IgD-negative memory B cell (primary cell): ENCODE measurements at regions not wholly inside any gene's neighbourhood (a gene's known extent, or its start where the extent isn't known, plus 50 kb on each side); places are given as distances from the start of the nearest gene placed in this dataset.

ENCODE experiments used
- H3K27ac Mint-ChIP-seq, 3 donors: one replicate each; pipeline ENCODE4 v1.8.0; 2020 to 2022; ENCODE audit warnings: mild to moderate bottlenecking in 3 of 3, mixed read lengths in 3 of 3, moderate library complexity in 1 of 3
- H3K27me3 Mint-ChIP-seq: one replicate; pipeline ENCODE4 v1.8.0; 2021; ENCODE audit warnings: mixed read lengths
- H3K36me3 Mint-ChIP-seq: one replicate; pipeline ENCODE4 v1.8.0; 2020; ENCODE audit warnings: mild to moderate bottlenecking, mixed read lengths
- H3K4me1 Mint-ChIP-seq, 3 donors: one replicate each; pipeline ENCODE4 v1.8.0; 2020 to 2022; ENCODE audit warnings: mixed read lengths in 3 of 3, mild to moderate bottlenecking in 1 of 3
- H3K4me3 Mint-ChIP-seq, 4 donors: one replicate each; pipeline ENCODE4 v1.8.0; 2020 to 2022; ENCODE audit warnings: mild to moderate bottlenecking in 4 of 4, mixed read lengths in 4 of 4, moderate library complexity in 3 of 4
- H3K9me3 Mint-ChIP-seq, 3 donors: one replicate each; pipeline ENCODE4 v1.8.0; 2020 to 2021; ENCODE audit warnings: mixed read lengths in 3 of 3, mild to moderate bottlenecking in 1 of 3

DNA sequence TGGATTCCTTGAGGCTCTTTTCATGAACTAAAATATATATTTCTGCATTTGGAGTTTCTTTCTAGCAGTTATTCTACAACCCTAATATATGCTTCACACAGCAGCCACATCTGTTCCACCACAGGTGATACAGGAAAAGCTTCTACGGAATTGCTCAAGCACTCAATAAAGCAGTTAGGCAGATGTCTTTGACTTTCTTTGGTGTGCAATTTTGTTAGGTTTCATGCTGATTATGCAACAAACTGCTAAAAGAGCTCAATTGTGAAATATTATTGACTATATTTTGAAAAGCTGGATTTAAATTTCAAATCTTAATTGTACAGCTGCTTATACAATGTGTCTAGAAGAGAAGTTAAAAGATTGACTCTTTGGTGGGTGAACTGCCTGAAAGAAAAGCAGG is 1055.6 kb upstream of the FBXO33 start:
- Mint-ChIP-seq H3K27ac (no peak overlapping the region), H3K36me3 (no peaks in the 10 kb centered on the region), H3K4me1 (no peaks in the 10 kb centered on the region), H3K27me3 (no peaks in the 10 kb centered on the region), H3K9me3 (peaks cover 2 to 7% (median 5%) of the 10 kb centered on the region in 3 donors), H3K4me3 (no peak overlapping the region)

DNA sequence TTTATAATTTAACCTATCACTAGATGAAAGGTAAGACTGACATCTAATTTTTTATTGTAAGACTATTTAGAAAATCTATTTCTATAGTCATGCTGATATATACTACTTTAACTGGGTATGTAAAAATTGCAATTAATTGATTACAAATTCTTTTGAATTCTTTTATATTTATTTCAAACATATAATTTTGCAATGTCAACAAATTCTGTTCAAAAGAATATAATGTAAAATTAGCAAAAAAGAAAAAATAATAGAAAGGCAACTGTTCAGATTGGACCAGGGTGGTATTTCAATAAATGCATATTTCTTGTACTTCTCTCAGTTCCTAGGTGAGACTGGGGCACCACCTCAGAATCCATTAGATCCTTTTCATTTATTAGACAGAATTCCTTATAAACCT is 1053.5 kb upstream of the FBXO33 start:
- no peaks in the 10 kb centered on the region for H3K4me1 Mint-ChIP-seq
- H3K9me3 Mint-ChIP-seq = peaks cover 0 to 5% (median 4%) of the 10 kb centered on the region in 3 donors
- no peaks in the 10 kb centered on the region for H3K36me3 Mint-ChIP-seq
- no peak overlapping the region for H3K4me3 Mint-ChIP-seq
- H3K27ac Mint-ChIP-seq = no peak overlapping the region
- H3K27me3 Mint-ChIP-seq = no peaks in the 10 kb centered on the region

DNA sequence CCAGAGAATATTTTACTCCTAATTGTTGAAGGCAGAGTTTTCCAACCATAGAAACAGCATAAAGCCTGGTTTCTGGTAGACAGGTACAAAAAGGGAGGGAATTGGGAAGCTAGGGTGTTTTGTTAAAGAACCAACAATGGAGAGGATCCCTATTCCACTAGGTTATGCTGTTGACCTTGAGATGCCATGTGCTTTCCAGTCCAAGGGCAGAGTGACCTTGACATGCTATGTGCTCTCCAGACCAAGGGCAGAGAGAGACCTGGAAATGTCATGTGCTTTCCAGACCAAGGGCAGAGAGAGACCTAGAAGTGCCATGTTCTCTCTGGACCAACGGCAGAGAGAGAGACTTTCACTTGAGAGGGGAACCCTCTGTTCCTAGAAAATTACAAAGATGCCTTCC is 1043.8 kb upstream of the FBXO33 start:
- no peaks in the 10 kb centered on the region for H3K4me1 Mint-ChIP-seq
- peaks cover 3 to 34% (median 10%) of the 10 kb centered on the region in 3 donors for H3K9me3 Mint-ChIP-seq
- no peak overlapping the region for H3K27ac Mint-ChIP-seq
- no peaks in the 10 kb centered on the region for H3K27me3 Mint-ChIP-seq
- H3K36me3 Mint-ChIP-seq = no peaks in the 10 kb centered on the region
- H3K4me3 Mint-ChIP-seq = peak overlapping the region in 1 of 4 donors; percentile 29

DNA sequence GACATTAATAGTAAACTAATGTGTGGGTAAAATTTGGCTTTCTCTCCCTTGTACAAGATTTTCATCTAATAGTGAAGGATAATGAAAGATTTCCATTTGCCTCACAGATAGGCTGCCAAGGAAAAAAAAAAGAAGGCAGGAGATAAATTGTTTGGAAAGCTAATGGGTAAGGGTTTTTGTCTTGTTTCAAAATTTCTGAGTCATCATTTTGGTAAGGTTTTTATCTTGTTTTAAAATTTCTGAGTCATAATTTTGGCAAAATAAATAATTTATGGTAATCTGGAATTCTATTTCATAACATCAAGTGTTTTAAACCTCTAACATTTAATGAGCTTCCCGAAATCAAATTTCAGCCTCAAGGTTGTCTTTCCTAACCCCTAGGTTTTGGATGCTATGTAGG is 1035.7 kb upstream of the FBXO33 start:
- peaks cover 2% of the 10 kb centered on the region for H3K36me3 Mint-ChIP-seq
- H3K27ac Mint-ChIP-seq = no peak overlapping the region
- peaks cover 2 to 22% (median 7%) of the 10 kb centered on the region in 3 donors for H3K9me3 Mint-ChIP-seq

DNA sequence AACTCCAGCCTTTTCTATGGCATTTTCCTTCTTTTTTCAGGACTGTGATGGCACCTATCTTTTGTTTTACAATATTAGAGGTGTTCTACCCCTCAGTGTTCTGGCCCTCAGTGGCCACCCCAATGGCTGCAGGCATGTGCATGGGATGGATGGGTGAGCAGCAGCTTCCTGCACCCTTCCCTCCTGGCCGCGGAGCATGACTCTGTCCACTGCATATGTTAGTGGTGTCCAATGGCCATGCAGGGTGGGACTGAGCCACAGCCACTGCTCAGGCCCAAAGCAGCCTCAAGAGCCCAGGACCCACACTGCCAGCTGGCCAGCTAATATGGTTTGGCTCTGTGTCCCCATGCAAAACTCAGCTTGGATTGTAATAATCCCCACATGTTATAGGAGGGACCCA is 1032.3 kb upstream of the FBXO33 start:
- H3K9me3 Mint-ChIP-seq = peaks cover 0 to 19% (median 4%) of the 10 kb centered on the region in 3 donors
- no peaks in the 10 kb centered on the region for H3K4me1 Mint-ChIP-seq
- no peak overlapping the region for H3K4me3 Mint-ChIP-seq
- H3K27ac Mint-ChIP-seq = no peak overlapping the region
- no peaks in the 10 kb centered on the region for H3K27me3 Mint-ChIP-seq
- peaks cover 2% of the 10 kb centered on the region for H3K36me3 Mint-ChIP-seq

More for the DNA sequence above, 1035.7 kb upstream of the FBXO33 start:
- Mint-ChIP-seq H3K4me1 (no peaks in the 10 kb centered on the region), H3K4me3 (no peak overlapping the region), H3K27me3 (no peaks in the 10 kb centered on the region)

DNA sequence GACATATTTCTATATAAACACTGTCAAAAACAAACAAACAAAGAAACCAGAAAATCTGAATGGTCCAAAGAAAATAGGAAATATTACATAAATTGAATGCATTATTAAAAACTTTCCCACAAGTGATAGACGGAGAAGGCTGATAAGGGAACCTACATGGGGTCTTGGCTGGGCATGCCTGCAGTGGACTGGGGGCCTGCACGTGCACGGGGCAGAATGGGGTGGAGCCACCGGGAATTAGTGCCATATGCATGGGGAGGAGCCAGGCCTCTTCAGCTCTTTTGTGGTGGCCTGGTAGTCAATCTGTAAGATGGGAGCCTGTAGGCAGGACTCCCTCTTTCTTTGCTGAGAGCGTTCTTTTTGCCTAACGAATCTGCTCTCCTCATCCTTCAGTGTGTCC is 1031.7 kb upstream of the FBXO33 start:
- H3K4me1 Mint-ChIP-seq = no peaks in the 10 kb centered on the region
- no peak overlapping the region for H3K4me3 Mint-ChIP-seq
- peaks cover 2% of the 10 kb centered on the region for H3K36me3 Mint-ChIP-seq
- H3K9me3 Mint-ChIP-seq = peaks cover 0 to 19% (median 4%) of the 10 kb centered on the region in 3 donors
- H3K27me3 Mint-ChIP-seq = no peaks in the 10 kb centered on the region
- H3K27ac Mint-ChIP-seq = no peak overlapping the region

DNA sequence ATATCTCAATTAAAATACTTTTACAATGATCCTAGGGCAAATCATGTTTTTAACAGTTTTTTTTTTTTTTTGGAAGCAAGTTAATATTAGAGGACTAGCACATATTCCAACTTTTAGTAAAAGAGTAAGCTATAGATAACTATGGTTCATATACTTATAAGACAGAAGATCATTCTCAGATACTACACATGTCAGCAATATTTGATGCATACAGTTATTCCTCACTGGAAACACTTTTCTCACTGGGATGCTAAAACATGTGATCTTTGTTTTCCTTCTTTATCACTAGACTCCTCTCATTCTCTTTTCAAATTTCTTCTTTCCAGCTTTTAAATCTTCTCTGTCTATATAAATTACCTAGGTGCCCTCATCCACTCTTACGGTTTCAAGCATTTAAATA is 1020.4 kb upstream of the FBXO33 start:
- H3K27ac Mint-ChIP-seq = no peak overlapping the region
- no peaks in the 10 kb centered on the region for H3K4me1 Mint-ChIP-seq
- no peaks in the 10 kb centered on the region for H3K36me3 Mint-ChIP-seq
- H3K27me3 Mint-ChIP-seq = no peaks in the 10 kb centered on the region
- no peak overlapping the region for H3K4me3 Mint-ChIP-seq
- H3K9me3 Mint-ChIP-seq = no peaks in the 10 kb centered on the region

DNA sequence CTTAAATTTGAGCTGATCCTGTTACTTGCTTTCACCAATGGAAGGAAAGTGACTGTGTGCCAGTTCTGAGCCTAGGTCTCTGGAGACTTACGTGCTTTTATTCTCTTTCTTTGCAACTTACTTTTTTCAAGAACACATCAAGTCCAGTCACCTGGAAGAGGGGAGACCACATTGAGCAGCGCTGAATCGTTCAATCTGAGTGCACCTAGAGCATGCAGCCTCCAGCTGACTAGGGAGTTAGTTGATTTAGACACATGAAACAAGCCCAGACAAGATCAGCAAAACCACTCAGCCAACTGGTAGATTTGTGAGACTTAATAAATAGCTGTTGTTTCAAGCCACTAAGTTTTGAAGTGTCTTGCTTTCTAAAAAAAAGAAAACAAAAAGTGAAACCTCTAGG is 1014.8 kb upstream of the FBXO33 start:
- no peaks in the 10 kb centered on the region for H3K36me3 Mint-ChIP-seq
- H3K4me1 Mint-ChIP-seq = no peaks in the 10 kb centered on the region
- H3K4me3 Mint-ChIP-seq = no peak overlapping the region
- no peak overlapping the region for H3K27ac Mint-ChIP-seq
- H3K9me3 Mint-ChIP-seq = peaks cover 0 to 4% (median 2%) of the 10 kb centered on the region in 3 donors
- H3K27me3 Mint-ChIP-seq = no peaks in the 10 kb centered on the region

DNA sequence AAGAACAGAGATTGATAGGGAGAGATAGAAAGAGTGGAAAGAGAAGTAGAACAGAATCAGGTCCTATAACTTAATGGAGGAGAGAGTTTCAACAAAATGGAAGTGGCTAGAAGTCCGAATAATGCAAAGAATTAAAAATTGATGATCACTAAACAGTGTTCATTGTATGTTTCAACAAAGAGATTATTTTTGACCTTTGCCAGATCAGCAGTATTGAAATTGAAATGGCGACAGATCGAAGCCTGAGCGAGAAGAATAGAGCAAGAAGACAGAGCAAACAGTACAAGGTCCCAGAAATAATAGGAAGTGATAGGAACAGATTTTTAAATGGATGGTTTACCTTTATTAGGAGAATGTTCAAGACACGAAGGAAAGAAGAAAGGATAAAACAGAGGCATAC is 1012.8 kb upstream of the FBXO33 start:
- H3K36me3 Mint-ChIP-seq = no peaks in the 10 kb centered on the region
- H3K27ac Mint-ChIP-seq = no peak overlapping the region
- H3K4me3 Mint-ChIP-seq = no peak overlapping the region
- peaks cover 0 to 8% (median 2%) of the 10 kb centered on the region in 3 donors for H3K9me3 Mint-ChIP-seq
- no peaks in the 10 kb centered on the region for H3K27me3 Mint-ChIP-seq
- no peaks in the 10 kb centered on the region for H3K4me1 Mint-ChIP-seq

DNA sequence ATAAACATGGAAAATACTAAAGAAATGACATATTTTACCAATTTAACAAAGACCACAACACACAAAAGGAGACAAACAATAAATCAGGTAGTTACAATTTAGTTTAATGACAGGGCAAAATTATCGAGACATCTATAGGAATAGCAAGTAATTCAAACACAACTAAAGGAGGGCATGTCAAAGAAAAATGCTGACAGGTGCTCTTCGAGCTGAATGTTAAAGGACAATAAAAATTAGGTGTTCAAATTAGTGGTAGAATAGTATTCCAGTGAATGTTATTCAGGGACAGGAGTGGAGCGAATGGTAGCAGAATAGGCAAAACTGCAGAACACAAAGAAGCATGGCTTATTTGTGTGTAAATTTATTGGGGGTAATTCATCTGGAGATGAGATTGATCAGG is 1004.3 kb upstream of the FBXO33 start:
- H3K9me3 Mint-ChIP-seq = peaks cover 0 to 7% (median 1%) of the 10 kb centered on the region in 3 donors
- H3K27ac Mint-ChIP-seq = no peak overlapping the region
- no peak overlapping the region for H3K4me3 Mint-ChIP-seq

DNA sequence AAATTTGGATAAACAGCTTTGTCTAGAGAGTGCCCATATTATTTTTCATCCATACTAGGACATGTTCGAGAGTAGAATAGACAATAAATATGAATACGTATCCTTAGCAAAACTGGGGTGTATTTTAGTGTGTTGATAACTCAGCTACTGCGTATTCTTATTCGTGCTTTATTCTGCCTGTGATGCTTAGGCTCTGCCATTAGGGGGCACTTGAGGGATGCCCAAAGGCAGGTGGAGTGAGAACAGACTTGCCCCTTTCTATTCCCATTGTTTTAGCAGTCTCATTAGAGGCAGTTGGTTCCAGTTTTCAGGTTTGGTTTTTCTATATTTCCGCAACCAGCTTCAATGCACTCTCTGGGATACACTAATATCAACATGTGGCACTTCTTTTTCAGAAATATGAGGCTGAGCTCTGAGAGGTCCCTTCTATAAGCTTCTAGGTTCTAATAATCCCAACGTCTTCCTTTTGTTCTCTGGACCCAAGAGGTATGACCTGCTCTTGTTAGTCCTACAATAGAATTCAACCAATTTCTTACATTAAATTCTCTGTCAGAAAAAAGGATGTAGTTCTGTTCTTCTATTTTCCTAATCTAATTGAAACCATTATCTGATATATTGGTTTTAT is 985.7 kb upstream of the FBXO33 start:
- Mint-ChIP-seq H3K27me3 (no peaks in the 10 kb centered on the region), H3K36me3 (no peaks in the 10 kb centered on the region), H3K27ac (no peak overlapping the region), H3K4me1 (no peaks in the 10 kb centered on the region), H3K4me3 (no peak overlapping the region), H3K9me3 (peaks cover 0 to 3% (median 0%) of the 10 kb centered on the region in 3 donors)

More for the DNA sequence above, 1004.3 kb upstream of the FBXO33 start:
- Mint-ChIP-seq H3K4me1 (no peaks in the 10 kb centered on the region), H3K27me3 (no peaks in the 10 kb centered on the region), H3K36me3 (peaks cover 1% of the 10 kb centered on the region)

DNA sequence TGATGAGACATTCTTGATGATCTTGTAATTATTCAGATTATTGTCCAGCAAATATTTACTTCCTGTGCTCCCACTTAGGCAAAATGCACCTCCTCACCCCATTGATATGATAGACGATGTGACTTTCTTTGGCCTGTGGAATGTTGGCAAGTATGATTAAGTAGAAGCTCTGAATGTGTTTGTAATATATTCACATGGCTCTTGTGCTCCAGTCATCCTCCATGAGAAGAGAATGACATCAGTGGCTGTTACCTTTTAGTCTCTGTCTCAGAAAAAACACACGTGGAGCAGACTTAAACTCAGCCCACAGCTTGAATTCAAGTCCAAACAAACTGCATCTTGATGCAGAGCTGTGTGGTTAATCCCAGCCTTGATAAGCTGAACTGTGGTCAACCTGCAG is 984.3 kb upstream of the FBXO33 start:
- Mint-ChIP-seq H3K4me1 (no peaks in the 10 kb centered on the region), H3K9me3 (peaks cover 0 to 3% (median 0%) of the 10 kb centered on the region in 3 donors), H3K27me3 (no peaks in the 10 kb centered on the region), H3K4me3 (no peak overlapping the region), H3K36me3 (no peaks in the 10 kb centered on the region), H3K27ac (no peak overlapping the region)

DNA sequence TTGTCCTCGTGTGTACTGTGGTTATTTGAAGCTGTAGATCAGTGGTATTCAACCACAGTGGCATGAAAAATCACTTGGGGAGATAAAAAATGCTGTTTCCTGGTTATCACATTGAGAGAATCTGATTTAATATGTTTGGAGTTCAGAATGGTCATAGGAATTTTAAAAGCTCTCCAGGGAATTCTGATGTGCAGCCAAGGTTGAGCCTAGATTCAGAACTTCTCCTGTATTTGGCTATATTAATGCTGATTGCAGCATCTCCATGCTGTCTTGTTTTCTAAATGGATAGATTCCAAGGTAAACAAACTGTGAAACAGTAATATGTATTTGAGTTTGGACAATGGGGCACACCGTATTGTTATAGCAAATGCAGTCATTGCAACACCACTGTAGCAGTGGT is 982.2 kb upstream of the FBXO33 start:
- Mint-ChIP-seq H3K27ac (no peak overlapping the region), H3K27me3 (no peaks in the 10 kb centered on the region), H3K36me3 (no peaks in the 10 kb centered on the region), H3K4me1 (no peaks in the 10 kb centered on the region), H3K4me3 (no peak overlapping the region), H3K9me3 (peaks cover 0 to 3% (median 0%) of the 10 kb centered on the region in 3 donors)

DNA sequence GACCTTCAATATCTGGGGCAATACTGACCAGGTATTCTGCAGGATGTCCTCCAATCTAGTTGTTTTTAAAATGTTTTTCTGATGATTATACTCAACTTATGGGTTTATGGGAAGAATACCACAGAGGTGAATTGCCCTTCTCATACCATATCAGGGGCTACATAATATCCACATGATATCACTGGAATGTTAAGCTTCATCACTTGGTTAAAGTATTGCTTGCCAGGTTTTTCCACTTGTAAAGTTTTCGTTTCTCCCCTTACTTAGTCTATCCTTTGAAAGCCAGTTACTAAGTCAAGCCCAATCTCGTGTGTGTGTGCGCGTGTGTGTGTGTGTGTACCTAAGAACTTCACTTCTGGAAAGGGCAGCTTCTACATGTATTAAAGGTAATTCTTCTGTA is 980.9 kb upstream of the FBXO33 start:
- Mint-ChIP-seq H3K27me3 (no peaks in the 10 kb centered on the region), H3K36me3 (no peaks in the 10 kb centered on the region), H3K27ac (no peak overlapping the region), H3K9me3 (peaks cover 3 to 5% (median 5%) of the 10 kb centered on the region in 3 donors), H3K4me3 (no peak overlapping the region), H3K4me1 (no peaks in the 10 kb centered on the region)

DNA sequence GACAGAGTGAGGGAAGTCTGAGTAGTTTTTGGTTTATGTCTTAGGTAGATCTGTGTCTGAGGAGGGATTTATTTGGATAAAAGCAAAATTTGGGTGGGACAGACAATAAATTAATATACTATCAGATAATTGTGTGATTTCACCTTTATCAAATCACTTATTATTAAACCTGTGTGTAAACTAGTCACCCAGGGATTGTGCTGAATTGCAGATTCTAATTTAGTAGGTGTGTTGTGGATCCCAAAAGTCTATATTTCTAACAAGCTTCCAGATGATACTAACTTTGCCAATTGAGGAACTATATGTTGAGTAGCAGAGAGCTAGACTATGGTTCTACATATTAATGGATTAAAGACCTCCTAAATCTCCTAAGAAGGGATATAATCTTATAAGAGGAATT is 978.5 kb upstream of the FBXO33 start:
- Mint-ChIP-seq H3K4me3 (no peak overlapping the region), H3K36me3 (no peaks in the 10 kb centered on the region), H3K4me1 (no peaks in the 10 kb centered on the region), H3K9me3 (peaks cover 3 to 24% (median 11%) of the 10 kb centered on the region in 3 donors), H3K27me3 (no peaks in the 10 kb centered on the region), H3K27ac (no peak overlapping the region)

DNA sequence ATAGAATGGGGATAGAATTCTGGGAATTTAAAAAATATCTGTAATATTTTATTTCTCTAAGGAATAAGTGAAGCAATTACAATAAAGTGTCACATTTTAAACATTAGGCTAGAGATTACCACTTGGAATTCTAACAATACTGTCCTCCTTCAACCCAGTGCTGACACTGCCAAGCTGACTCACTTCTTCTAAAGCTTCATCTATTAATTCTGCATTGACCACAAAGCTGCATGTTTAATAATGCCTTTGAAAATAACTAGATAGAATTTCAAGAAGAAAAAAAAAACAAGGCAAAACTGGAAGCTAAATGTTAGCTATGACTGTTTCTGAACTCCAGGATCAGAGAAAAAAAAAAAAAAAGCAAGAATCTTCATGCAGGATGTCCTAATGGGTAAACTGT is 970.7 kb upstream of the FBXO33 start:
- Mint-ChIP-seq H3K4me3 (no peak overlapping the region), H3K27me3 (no peaks in the 10 kb centered on the region), H3K9me3 (peaks cover 2 to 19% (median 6%) of the 10 kb centered on the region in 3 donors), H3K4me1 (peaks cover 0 to 1% (median 0%) of the 10 kb centered on the region in 3 donors), H3K36me3 (no peaks in the 10 kb centered on the region), H3K27ac (no peak overlapping the region)
